GM04503 (cell line): ENCODE measurements at regions not wholly inside any gene's neighbourhood (a gene's known extent, or its start where the extent isn't known, plus 50 kb on each side); places are given as distances from the start of the nearest gene placed in this dataset.

Experiments used
- DNase-seq: peaks from one replicate; pipeline ENCODE4 v3.0.0-alpha.2; 2012; ENCODE audit warnings: low read depth

GRCh38 chr2:238789317-238789806 is 58.5 kb upstream of the TWIST2 start:
- DNase-seq, result peak; percentile 33

GRCh38 chr2:238790126-238790832 is 57.6 kb upstream of the TWIST2 start:
- DNase-seq, result peak; percentile 71

DNA sequence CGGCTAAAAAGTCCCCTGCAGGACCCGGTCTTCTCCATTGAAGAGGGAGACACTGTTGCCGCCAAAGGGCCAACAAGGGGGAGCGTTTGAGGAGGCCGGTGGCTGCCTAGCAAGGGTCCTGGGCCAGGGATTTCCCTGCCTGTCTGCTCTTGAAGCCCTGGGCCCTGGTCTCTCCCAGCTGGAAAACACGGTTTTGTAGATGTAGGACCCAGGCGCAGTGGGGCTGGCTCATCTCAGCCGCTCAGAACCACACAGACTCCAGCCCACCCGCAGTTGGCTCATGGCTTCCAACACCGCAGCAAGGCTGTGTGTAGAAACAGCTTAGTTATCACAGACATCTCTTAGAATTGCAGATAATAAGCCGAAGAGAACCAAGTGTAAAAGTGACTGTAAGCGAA is 57.1 kb upstream of the TWIST2 start:
- DNase-seq, result peak; percentile 31

DNA sequence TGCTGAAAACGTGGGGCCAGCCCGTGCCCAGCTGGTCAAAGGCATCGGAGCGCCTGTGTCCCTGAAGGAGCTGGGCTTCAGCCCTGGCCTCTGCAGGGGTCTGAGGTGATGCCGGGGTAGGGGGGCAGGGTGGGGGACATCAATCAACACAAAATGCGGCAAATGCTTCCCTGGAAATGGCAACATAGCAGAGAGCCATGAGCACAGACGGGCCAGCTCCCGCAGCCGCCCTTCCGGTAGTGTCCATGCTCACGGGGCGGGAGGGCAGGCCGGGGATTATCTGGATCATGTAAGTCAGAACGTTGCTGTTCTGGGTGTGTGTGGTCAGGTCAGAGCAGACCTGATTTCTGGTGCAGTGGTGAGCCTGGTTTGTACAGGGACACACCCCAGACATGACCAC is 56.5 kb upstream of the TWIST2 start:
- DNase-seq, result peak; percentile 21

GRCh38 chr2:238793306-238793705 is 54.6 kb upstream of the TWIST2 start:
- DNase-seq, result no peak

DNA sequence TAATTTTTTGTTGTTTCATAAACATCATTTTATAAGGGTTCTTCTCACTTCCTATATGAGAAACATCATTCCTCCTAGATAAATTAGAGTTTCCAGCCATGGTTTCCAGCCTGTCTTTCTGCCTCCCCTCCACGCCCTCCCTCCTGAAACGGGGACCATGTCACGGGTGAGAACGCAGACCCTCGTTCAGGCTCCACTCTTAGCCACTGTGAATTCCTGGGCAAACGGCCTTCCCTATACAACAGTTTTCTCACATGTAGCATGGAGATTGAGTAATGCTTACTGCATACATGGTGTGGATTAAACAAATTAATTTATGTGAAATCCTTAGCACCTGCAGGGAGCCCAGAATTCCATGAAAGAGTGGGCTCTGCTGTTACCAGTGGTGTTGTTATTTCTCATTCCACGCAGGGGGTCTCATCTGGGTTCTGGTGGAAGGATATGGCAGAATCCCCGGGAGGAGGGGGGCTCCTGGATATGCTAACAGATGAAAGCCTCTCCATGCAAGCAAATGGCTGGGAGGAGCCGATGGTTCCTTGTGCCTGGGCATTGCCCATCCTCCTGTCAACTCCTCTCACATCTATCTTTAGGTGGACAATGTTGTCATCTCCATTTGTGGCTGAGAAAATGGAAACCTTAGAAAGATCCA is 54.0 kb upstream of the TWIST2 start:
- DNase-seq, result no peak

DNA sequence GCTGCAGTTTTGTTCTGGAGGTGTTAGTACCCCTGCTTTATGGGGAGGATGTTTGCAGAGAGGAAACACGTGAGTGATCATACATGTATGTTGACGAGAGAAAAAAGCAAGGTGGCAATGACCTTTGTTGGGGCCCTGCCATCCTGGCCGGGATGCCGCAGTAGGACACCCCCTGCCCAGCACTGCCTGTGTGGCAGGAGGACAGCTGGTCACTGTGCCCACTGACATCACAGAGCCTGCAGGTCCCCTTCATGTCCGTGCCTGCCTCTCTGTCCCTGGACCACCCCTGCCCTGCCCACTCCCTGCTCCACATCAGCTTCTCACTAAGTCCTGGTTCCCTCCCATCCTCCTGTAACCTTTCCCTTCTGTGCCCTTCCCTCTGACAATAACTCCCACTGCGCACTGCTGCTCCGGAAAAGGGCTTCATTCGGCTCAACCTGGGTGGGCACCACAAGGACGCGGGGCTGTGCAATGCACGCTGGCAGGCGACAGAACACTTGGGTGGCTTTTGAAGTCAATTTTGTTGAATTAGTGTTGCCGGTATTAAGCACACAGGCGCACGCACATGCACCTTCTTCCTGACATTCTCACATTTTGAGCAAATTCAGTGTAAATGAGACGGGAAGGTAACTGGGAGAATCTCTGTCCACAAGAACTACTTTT is 51.5 kb upstream of the TWIST2 start:
- DNase-seq, result no peak

DNA sequence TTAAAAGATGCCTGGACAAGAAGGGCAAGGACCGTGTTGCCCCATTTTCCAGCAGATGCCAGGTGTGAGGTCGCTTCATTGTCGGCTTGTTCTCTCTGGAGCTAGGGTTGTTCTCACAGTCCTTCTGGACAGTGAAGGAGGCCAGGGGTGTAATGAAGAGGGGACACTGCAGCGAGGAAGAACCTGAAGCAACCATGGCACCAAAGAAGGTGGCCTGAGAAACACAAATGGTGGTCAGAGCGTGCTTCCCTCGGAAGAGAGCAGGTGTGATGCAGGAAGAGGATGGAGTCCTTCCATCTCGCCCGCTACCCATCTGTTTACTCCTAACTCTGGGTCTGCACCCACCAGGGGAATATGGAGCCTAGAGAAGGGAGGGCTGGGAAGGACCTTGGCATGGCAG is 50.3 kb upstream of the TWIST2 start:
- no peak for DNase-seq
